ENCODE measurements at regions not wholly inside any gene's neighbourhood (a gene's known extent, or its start where the extent isn't known, plus 50 kb on each side); places are given as distances from the start of the nearest gene placed in this dataset.

GRCh38 chr9:79883073-79883645, 311.4 kb downstream of the TLE4 start:
- ChIA-PET POLR2A (no interaction called here), CTCF (ENCODE audit: low intra/inter-chr PET ratio, low total read pairs) (no interaction called here)
- Histone ChIP-seq H3K9me3 (ENCODE audit: low read length) (no peaks in the 10 kb centered on the region), H4K20me1 (ENCODE audit: insufficient read depth, low read length) (no peaks in the 10 kb centered on the region), H3K4me3 (replicated peaks in 1 of 3; ENCODE audit: insufficient read depth in 1 of 3, low read depth in 2 of 3, low read length in 3 of 3) (no peak overlapping the region), H3K27ac (ENCODE audit: extremely low read length, insufficient read depth, low read length) (no peak overlapping the region), H3K4me2 (ENCODE audit: low read depth, low read length) (no peak overlapping the region), H3K36me3 (replicated peaks in 1 of 2; ENCODE audit: control insufficient read depth in 1 of 2, insufficient read depth in 2 of 2, low read length in 2 of 2) (no peaks in the 10 kb centered on the region), H3K27me3 (ENCODE audit: control insufficient read depth in 1 of 2, insufficient read depth in 2 of 2, low read length in 2 of 2) (no peaks in the 10 kb centered on the region), H3K79me2 (ENCODE audit: insufficient read depth, low read length) (no peaks in the 10 kb centered on the region), H3K4me1 (ENCODE audit: insufficient read depth, low read length) (no peaks in the 10 kb centered on the region), H3K9ac (ENCODE audit: insufficient read depth, low read depth, low read length) (no peak overlapping the region), H2AFZ (ENCODE audit: low read length) (no peak overlapping the region)
- FAIRE-seq = no peak
- TF ChIP-seq CHD4 (IDR thresholded peaks at IDR 0.05; ENCODE audit: borderline replicate concordance, low read length) = no peak
- intact Hi-C loops (cut with micrococcal nuclease; ENCODE audit: unreplicated experiment) = no loop called here
- in situ Hi-C loops (cut with HindIII; ENCODE audit: extremely low pct_ligation_motif_present, low pct_unique_long_range_greater_than_20kb) = no loop called here
- no TSS peak for BruUV-seq (replicated peaks)
- 14% methylated on average over 1 of the region's 3 CpGs for WGBS (ENCODE audit: low lambda C conversion rate)
- no peak for DNase-seq (ENCODE audit: low spot score)
- no peak for ATAC-seq

GRCh38 chr9:79880626-79881025, 308.9 kb downstream of the TLE4 start:
- no peak for FAIRE-seq
- no peaks in the 10 kb centered on the region for H3K9me3 ChIP-seq (ENCODE audit: low read length)
- POLR2A ChIA-PET = no interaction called here
- H3K36me3 ChIP-seq (replicated peaks in 1 of 2; ENCODE audit: control insufficient read depth in 1 of 2, insufficient read depth in 2 of 2, low read length in 2 of 2) = no peaks in the 10 kb centered on the region
- ATAC-seq = no peak
- H2AFZ ChIP-seq (ENCODE audit: low read length) = no peak overlapping the region
- H3K79me2 ChIP-seq (ENCODE audit: insufficient read depth, low read length) = no peaks in the 10 kb centered on the region
- DNase-seq (ENCODE audit: low spot score) = no peak
- no TSS peak for BruUV-seq (replicated peaks)
- no peaks in the 10 kb centered on the region for H3K27me3 ChIP-seq (ENCODE audit: control insufficient read depth in 1 of 2, insufficient read depth in 2 of 2, low read length in 2 of 2)
- H3K27ac ChIP-seq (ENCODE audit: extremely low read length, insufficient read depth, low read length) = no peak overlapping the region
- intact Hi-C loops (cut with micrococcal nuclease; ENCODE audit: unreplicated experiment) (no loop called here), in situ Hi-C loops (cut with HindIII; ENCODE audit: extremely low pct_ligation_motif_present, low pct_unique_long_range_greater_than_20kb) (no loop called here)
- H4K20me1 ChIP-seq (ENCODE audit: insufficient read depth, low read length) = no peaks in the 10 kb centered on the region
- H3K4me3 ChIP-seq (replicated peaks in 1 of 3; ENCODE audit: insufficient read depth in 1 of 3, low read depth in 2 of 3, low read length in 3 of 3) = no peak overlapping the region
- no peaks in the 10 kb centered on the region for H3K4me1 ChIP-seq (ENCODE audit: insufficient read depth, low read length)
- no peak overlapping the region for H3K9ac ChIP-seq (ENCODE audit: insufficient read depth, low read depth, low read length)
- CTCF ChIA-PET (ENCODE audit: low intra/inter-chr PET ratio, low total read pairs) = no interaction called here
- no peak overlapping the region for H3K4me2 ChIP-seq (ENCODE audit: low read depth, low read length)
- TF ChIP-seq TFAP4 (IDR thresholded peaks at IDR 0.05; ENCODE audit: borderline replicate concordance, low read depth) (no peak), ZNF580 (CRISPR knock-in tag; IDR thresholded peaks at IDR 0.05; ENCODE audit: borderline replicate concordance, low read depth) (no peak), LCORL (IDR thresholded peaks at IDR 0.05) (no peak), LCORL (CRISPR knock-in tag; IDR thresholded peaks at IDR 0.05) (no peak), ZNF75D (CRISPR knock-in tag; IDR thresholded peaks at IDR 0.05; ENCODE audit: borderline replicate concordance) (no peak), SUZ12 (IDR thresholded peaks at IDR 0.05; ENCODE audit: low read depth, low read length) (no peak), ZNF225 (CRISPR knock-in tag; IDR thresholded peaks at IDR 0.05) (no peak), ZNF224 (CRISPR knock-in tag; IDR thresholded peaks at IDR 0.05) (no peak), CREM (IDR thresholded peaks at IDR 0.05) (no peak), CREM (CRISPR knock-in tag; IDR thresholded peaks at IDR 0.05) (no peak), TARDBP (CRISPR knock-in tag; IDR thresholded peaks at IDR 0.05) (no peak), MYNN (CRISPR knock-in tag; IDR thresholded peaks at IDR 0.05; ENCODE audit: low read depth) (no peak), ZNF567 (CRISPR knock-in tag; IDR thresholded peaks at IDR 0.05; ENCODE audit: borderline replicate concordance) (no peak), RBM22 (optimal IDR thresholded peaks at IDR 0.05; ENCODE audit: low read length) (no peak), ATF4 (CRISPR knock-in tag; IDR thresholded peaks at IDR 0.05) (no peak), HMG20A (CRISPR knock-in tag; IDR thresholded peaks at IDR 0.05; ENCODE audit: borderline replicate concordance) (no peak), POGK (CRISPR knock-in tag; conservative IDR thresholded peaks at IDR 0.05) (no peak)
